AG04450 (cell line): ENCODE measurements at regions not wholly inside any gene's neighbourhood (a gene's known extent, or its start where the extent isn't known, plus 50 kb on each side); places are given as distances from the start of the nearest gene placed in this dataset.

Experiments used
- CTCF ChIA-PET: fragments of 300-600, 350-600 bp; formaldehyde crosslinking; extraction: SDS; loops from one replicate; lab custom pipeline; 2022; ENCODE audit warnings: antibody characterized with exemption, inconsistent platforms; lab: Charles Lee
- POLR2A ChIA-PET: fragments of 350-600 bp; formaldehyde crosslinking; extraction: SDS; loops from one replicate; lab custom pipeline; 2021; ENCODE audit warnings: antibody characterized with exemption, inconsistent platforms; lab: Yijun Ruan, JAX
- DNase-seq: peaks from one replicate; pipeline ENCODE4 v3.0.0-alpha.2; 2011; ENCODE audit warnings: low read depth, low spot score
- H3K27ac ChIP-seq: one replicate; pipeline ENCODE4 v1.5.1; 2012; ENCODE audit warnings: low read depth, low read length, control low read depth
- H3K27me3 ChIP-seq: one replicate; pipeline ENCODE4 v1.6.0; 2012; ENCODE audit warnings: low read length; ENCODE audit not compliant: control insufficient read depth, insufficient read depth
- H3K4me3 ChIP-seq: 2 replicates; pipeline ENCODE4 v1.5.1; 2011; ENCODE audit warnings: mild to moderate bottlenecking, low read depth, low read length, control low read depth
- H3K9me3 ChIP-seq: 2 replicates; pipeline ENCODE4 v1.5.1; 2012; ENCODE audit warnings: low read length; ENCODE audit not compliant: control insufficient read depth, insufficient read depth
- CTCF ChIP-seq: IDR thresholded peaks from 2 replicates; pipeline ENCODE4 v1.5.1; 2011; ENCODE audit warnings: low read depth, low read length, control low read depth, inconsistent platforms

GRCh38 chr11:30758946-30759504 lies 172.9 kb upstream of the MPPED2 start:
- no peak overlapping the region for H3K4me3 ChIP-seq
- DNase-seq, result no peak
- H3K27me3 ChIP-seq, result no peaks in the 10 kb centered on the region
- no peak for TF ChIP-seq CTCF
- ChIA-PET CTCF (no interaction called here), POLR2A (no interaction called here)
- no peaks in the 10 kb centered on the region for H3K9me3 ChIP-seq
- no peak overlapping the region for H3K27ac ChIP-seq

- no peak for TF ChIP-seq CTCF
- DNase-seq, result no peak
- Histone ChIP-seq H3K27me3 (no peaks in the 10 kb centered on the region), H3K27ac (no peak overlapping the region), H3K9me3 (no peaks in the 10 kb centered on the region), H3K4me3 (no peak overlapping the region)
- ChIA-PET CTCF (no interaction called here), POLR2A (no interaction called here)
These were observed 172.4 kb upstream of the MPPED2 start for GRCh38 chr11:30758518-30758917.

GRCh38 chr11:30758012-30758411 lies 171.9 kb upstream of the MPPED2 start:
- Histone ChIP-seq H3K27ac (no peak overlapping the region), H3K27me3 (no peaks in the 10 kb centered on the region), H3K9me3 (no peaks in the 10 kb centered on the region), H3K4me3 (no peak overlapping the region)
- ChIA-PET POLR2A (no interaction called here), CTCF (no interaction called here)
- no peak for TF ChIP-seq CTCF
- DNase-seq, result no peak

- H3K9me3 ChIP-seq, result no peaks in the 10 kb centered on the region
- no peak overlapping the region for H3K27ac ChIP-seq
- DNase-seq, result no peak
- no peaks in the 10 kb centered on the region for H3K27me3 ChIP-seq
- no peak for TF ChIP-seq CTCF
- ChIA-PET CTCF (no interaction called here), POLR2A (no interaction called here)
- no peak overlapping the region for H3K4me3 ChIP-seq
These were observed 167.8 kb upstream of the MPPED2 start for GRCh38 chr11:30753994-30754393.

- TF ChIP-seq CTCF, result no peak
- Histone ChIP-seq H3K27ac (no peak overlapping the region), H3K4me3 (no peak overlapping the region), H3K9me3 (no peaks in the 10 kb centered on the region), H3K27me3 (no peaks in the 10 kb centered on the region)
- ChIA-PET POLR2A (no interaction called here), CTCF (no interaction called here)
- DNase-seq, result no peak
These were observed 167.4 kb upstream of the MPPED2 start for GRCh38 chr11:30753504-30753903.
